ENCODE measurements at regions not wholly inside any gene's neighbourhood (a gene's known extent, or its start where the extent isn't known, plus 50 kb on each side); places are given as distances from the start of the nearest gene placed in this dataset.
A peak's percentile ranks its signal among the peaks of the same experiment; 100 is the strongest.

- TF ChIP-seq GABPA (tag; conservative IDR thresholded peaks at IDR 0.05; ENCODE audit: low read depth) (no peak), ZNF316 (IDR thresholded peaks at IDR 0.05) (peak; percentile 28; the same call in 1 of the 2 replicates), FIP1L1 (IDR thresholded peaks at IDR 0.05; ENCODE audit: low read depth, low read length, poor library complexity, severe bottlenecking) (no peak), ZNF347 (CRISPR knock-in tag; IDR thresholded peaks at IDR 0.05; ENCODE audit: low read depth) (no peak), EP300 (IDR thresholded peaks at IDR 0.05; ENCODE audit: low read length) (peak; percentile 52; the same call in 1 of the 2 replicates), CREB3L1 (IDR thresholded peaks at IDR 0.05; ENCODE audit: borderline replicate concordance, low read depth) (no peak), TRIM24 (IDR thresholded peaks at IDR 0.05) (peak; percentile 54 to 70; a peak in 2 of 4 replicates), NRF1 (conservative IDR thresholded peaks at IDR 0.05 in 1 of 2, IDR thresholded peaks at IDR 0.05 in 1 of 2) (no peak), ZNF76 (CRISPR knock-in tag; IDR thresholded peaks at IDR 0.05; ENCODE audit: borderline replicate concordance) (no peak), MAFG (tag; conservative IDR thresholded peaks at IDR 0.05) (peak; percentile 51; the same call in 1 of the 2 replicates), DPF2 (IDR thresholded peaks at IDR 0.05) (0 out of 2 replicates have a peak, but pooled peaks have one; percentile 20), SMARCA4 (IDR thresholded peaks at IDR 0.05) (peak; percentile 60; the same call in 1 of the 2 replicates), ZNF384 (IDR thresholded peaks at IDR 0.05; ENCODE audit: low read depth, low read length) (peak; percentile 64; the same call in 1 of the 2 replicates), MAFF (IDR thresholded peaks at IDR 0.05; ENCODE audit: low read length) (peak; percentile 20; the same call in 1 of the 2 replicates), PML (IDR thresholded peaks at IDR 0.05; ENCODE audit: low read length) (peak; percentile 34; the same call in 1 of the 2 replicates), TEAD4 (IDR thresholded peaks at IDR 0.05; ENCODE audit: low read length) (peak; percentile 76; the same call in 1 of the 2 replicates), TEAD4 (CRISPR knock-in tag; IDR thresholded peaks at IDR 0.05; ENCODE audit: borderline replicate concordance) (no peak), C11orf30 (IDR thresholded peaks at IDR 0.05; ENCODE audit: low read depth) (peak; percentile 69; the same call in 1 of the 2 replicates), ZNF398 (CRISPR knock-in tag; IDR thresholded peaks at IDR 0.05) (no peak), SOX6 (IDR thresholded peaks at IDR 0.05) (0 out of 2 replicates have a peak, but pooled peaks have one; percentile 26)
- TF ChIP-seq, protein P1, sequence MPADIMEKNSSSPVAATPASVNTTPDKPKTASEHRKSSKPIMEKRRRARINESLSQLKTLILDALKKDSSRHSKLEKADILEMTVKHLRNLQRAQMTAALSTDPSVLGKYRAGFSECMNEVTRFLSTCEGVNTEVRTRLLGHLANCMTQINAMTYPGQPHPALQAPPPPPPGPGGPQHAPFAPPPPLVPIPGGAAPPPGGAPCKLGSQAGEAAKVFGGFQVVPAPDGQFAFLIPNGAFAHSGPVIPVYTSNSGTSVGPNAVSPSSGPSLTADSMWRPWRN (IDR thresholded peaks at IDR 0.05; ENCODE audit: low read depth): peak; percentile 76
- TF ChIP-seq, protein P2, sequence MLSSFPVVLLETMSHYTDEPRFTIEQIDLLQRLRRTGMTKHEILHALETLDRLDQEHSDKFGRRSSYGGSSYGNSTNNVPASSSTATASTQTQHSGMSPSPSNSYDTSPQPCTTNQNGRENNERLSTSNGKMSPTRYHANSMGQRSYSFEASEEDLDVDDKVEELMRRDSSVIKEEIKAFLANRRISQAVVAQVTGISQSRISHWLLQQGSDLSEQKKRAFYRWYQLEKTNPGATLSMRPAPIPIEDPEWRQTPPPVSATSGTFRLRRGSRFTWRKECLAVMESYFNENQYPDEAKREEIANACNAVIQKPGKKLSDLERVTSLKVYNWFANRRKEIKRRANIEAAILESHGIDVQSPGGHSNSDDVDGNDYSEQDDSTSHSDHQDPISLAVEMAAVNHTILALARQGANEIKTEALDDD (IDR thresholded peaks at IDR 0.05): 0 out of 2 replicates have a peak, but pooled peaks have one; percentile 16
Observed at GRCh38 chrX:25072247-25072646, 56.5 kb upstream of the ARX start (continued).
